Epithelial cell of esophagus (primary cell): ENCODE measurements at regions not wholly inside any gene's neighbourhood (a gene's known extent, or its start where the extent isn't known, plus 50 kb on each side); places are given as distances from the start of the nearest gene placed in this dataset.

Source experiments
- DNase-seq: peaks from one replicate; pipeline ENCODE4 v3.0.0; 2010; ENCODE audit warnings: low read depth
- H3K4me3 ChIP-seq: 2 replicates; pipeline ENCODE4 v1.5.1; 2011; ENCODE audit warnings: mild to moderate bottlenecking, low read length, control low read depth
- CTCF ChIP-seq: IDR thresholded peaks from 2 replicates; pipeline ENCODE4 v1.5.1; 2011; ENCODE audit warnings: low read depth, mild to moderate bottlenecking, low read length, control low read depth, inconsistent platforms; ENCODE audit not compliant: insufficient read depth; ENCODE audit errors: missing control alignments

- no peak for TF ChIP-seq CTCF
- no peak overlapping the region for H3K4me3 ChIP-seq
- DNase-seq, result no peak
These were observed 96.5 kb upstream of the LMCD1 start for GRCh38 chr3:8405144-8405543.

DNA sequence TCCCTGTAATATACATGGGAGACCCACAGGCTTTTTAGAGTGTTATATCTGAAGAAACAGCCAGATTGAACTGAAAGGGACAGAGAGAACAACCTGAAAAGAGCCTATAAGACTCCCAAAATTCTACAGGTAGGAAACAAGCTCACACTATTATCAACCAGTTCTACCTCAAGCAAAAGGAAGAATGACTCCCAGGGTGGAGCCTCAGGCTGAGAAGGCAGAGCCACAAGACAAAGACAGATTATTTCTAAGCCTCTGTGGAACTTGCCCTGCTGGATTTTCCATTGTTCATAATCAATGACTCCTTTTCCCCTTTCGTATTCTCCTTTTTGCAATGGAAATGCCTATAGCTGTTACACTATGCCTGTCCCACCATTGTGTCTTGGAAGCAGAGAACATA is 95.1 kb upstream of the LMCD1 start:
- peak; percentile 17 for DNase-seq

GRCh38 chr3:8413337-8413926 is 88.2 kb upstream of the LMCD1 start:
- DNase-seq, result no peak
- no peak for TF ChIP-seq CTCF
- H3K4me3 ChIP-seq, result no peak overlapping the region

More for the DNA sequence above, 95.1 kb upstream of the LMCD1 start:
- TF ChIP-seq CTCF, result no peak
- no peak overlapping the region for H3K4me3 ChIP-seq

DNA sequence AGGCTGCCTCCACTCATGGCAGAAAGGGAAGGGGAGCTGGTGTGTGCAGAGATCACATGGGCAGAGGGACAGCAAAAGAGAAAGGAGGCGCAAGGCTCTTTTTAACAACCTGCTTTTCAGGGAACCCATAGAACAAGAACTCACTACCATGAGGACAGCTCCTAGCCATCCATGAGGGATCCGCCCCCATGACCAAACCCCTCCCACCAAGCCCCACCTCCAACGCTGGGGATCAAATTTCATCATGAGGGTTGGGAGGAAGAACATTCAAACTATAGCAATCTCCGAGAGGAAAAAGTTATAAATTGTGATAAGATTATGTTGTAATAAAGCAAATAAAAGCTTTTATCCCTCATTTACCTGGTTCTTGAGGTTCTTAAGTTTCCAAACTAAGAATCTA is 84.7 kb upstream of the LMCD1 start:
- TF ChIP-seq CTCF, result no peak
- no peak overlapping the region for H3K4me3 ChIP-seq
- DNase-seq, result peak; percentile 54

GRCh38 chr3:8420612-8421011 is 81.0 kb upstream of the LMCD1 start:
- TF ChIP-seq CTCF, result no peak
- H3K4me3 ChIP-seq, result no peak overlapping the region
- no peak for DNase-seq

- no peak overlapping the region for H3K4me3 ChIP-seq
- no peak for TF ChIP-seq CTCF
- DNase-seq, result no peak
These were observed 80.4 kb upstream of the LMCD1 start for GRCh38 chr3:8421267-8421666.

DNA sequence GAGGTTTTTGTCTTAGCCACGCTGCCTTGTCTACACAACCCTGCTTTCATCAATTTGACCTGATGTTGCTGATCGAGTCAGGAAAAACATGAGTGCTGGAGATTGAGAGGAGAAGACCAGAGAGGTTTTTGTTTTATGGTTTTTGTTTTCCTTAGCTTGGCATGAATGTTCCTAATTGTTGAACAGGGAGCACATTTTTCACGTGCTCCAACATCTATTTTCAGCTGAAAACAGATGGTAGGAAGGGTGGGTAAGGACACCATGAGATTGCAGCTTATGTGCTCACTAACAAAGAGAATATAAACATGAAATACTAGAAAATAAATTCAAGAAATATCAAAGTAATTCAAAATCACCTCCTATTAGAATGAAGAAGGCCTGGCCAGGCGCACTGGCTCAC is 79.9 kb upstream of the LMCD1 start:
- no peak for DNase-seq

More for the DNA sequence above, 79.9 kb upstream of the LMCD1 start:
- no peak for TF ChIP-seq CTCF
- no peak overlapping the region for H3K4me3 ChIP-seq
